Thymus (tissue), 11 donors: ENCODE measurements at regions not wholly inside any gene's neighbourhood (a gene's known extent, or its start where the extent isn't known, plus 50 kb on each side); places are given as distances from the start of the nearest gene placed in this dataset.

Experiments
- DNase-seq, 9 donors: peaks; one replicate each; pipeline ENCODE4 v3.0.0-alpha.2; 2013; ENCODE audit warnings: low spot score in 9 of 9, low read depth in 6 of 9, missing footprints in 1 of 9
- H3K27ac ChIP-seq, 2 donors: one replicate each; pipeline ENCODE4 v1.5.1; 2013; ENCODE audit warnings: control low read depth in 1 of 2, low read depth in 1 of 2, low read length in 1 of 2, mild to moderate bottlenecking in 1 of 2, moderate library complexity in 1 of 2
- H3K27me3 ChIP-seq, 2 donors: one replicate each; pipeline ENCODE4 v1.5.1; 2013; ENCODE audit warnings: low read length in 1 of 2; ENCODE audit not compliant: control insufficient read depth in 2 of 2, insufficient read depth in 1 of 2
- H3K36me3 ChIP-seq, 2 donors: one replicate each; pipeline ENCODE4 v1.5.1; 2013; ENCODE audit warnings: low read length in 1 of 2, mild to moderate bottlenecking in 1 of 2, moderate library complexity in 1 of 2; ENCODE audit not compliant: control insufficient read depth in 2 of 2, insufficient read depth in 2 of 2
- H3K4me1 ChIP-seq, 2 donors: one replicate each; pipeline ENCODE4 v1.5.1; 2013; ENCODE audit warnings: low read length in 2 of 2; ENCODE audit not compliant: control insufficient read depth in 2 of 2, insufficient read depth in 2 of 2
- H3K4me3 ChIP-seq, 2 donors: one replicate each; pipeline ENCODE4 v1.5.1; 2013; ENCODE audit warnings: low read length in 2 of 2, control low read depth in 1 of 2, mild to moderate bottlenecking in 1 of 2
- H3K9me3 ChIP-seq, 2 donors: one replicate each; pipeline ENCODE4 v1.5.1; 2013; ENCODE audit warnings: low read length in 1 of 2, mild to moderate bottlenecking in 1 of 2; ENCODE audit not compliant: control insufficient read depth in 2 of 2, insufficient read depth in 1 of 2
- WGBS: extraction: QIAGEN DNeasy Blood & Tissue Kit; methylation state at CpG from one replicate; pipeline ENCODE4 v1.1.7; 2013; 5-methylcytosine and 5-hydroxymethylcytosine counted together
- donor health status: healthy.

GRCh38 chr21:28152732-28153131 is 839.9 kb downstream of the LTN1 start:
- H3K9me3 ChIP-seq, result no peaks in the 10 kb centered on the region
- H3K27ac ChIP-seq, result no peak overlapping the region
- no peaks in the 10 kb centered on the region for H3K36me3 ChIP-seq
- 87% methylated on average over 1 of the region's 1 CpG for WGBS
- H3K4me1 ChIP-seq, result no peaks in the 10 kb centered on the region
- H3K27me3 ChIP-seq, result no peaks in the 10 kb centered on the region
- no peak for DNase-seq
- no peak overlapping the region for H3K4me3 ChIP-seq

- Histone ChIP-seq H3K27ac (no peak overlapping the region), H3K36me3 (no peaks in the 10 kb centered on the region), H3K4me3 (no peak overlapping the region), H3K27me3 (no peaks in the 10 kb centered on the region), H3K4me1 (no peaks in the 10 kb centered on the region), H3K9me3 (no peaks in the 10 kb centered on the region)
- WGBS, result 83% methylated on average over 2 of the region's 2 CpGs
- no peak for DNase-seq
These were observed 840.9 kb downstream of the LTN1 start for GRCh38 chr21:28151758-28152157.

- H3K27me3 ChIP-seq, result no peaks in the 10 kb centered on the region
- no peak for DNase-seq
- 95% methylated on average over 2 of the region's 2 CpGs for WGBS
- H3K9me3 ChIP-seq, result no peaks in the 10 kb centered on the region
- H3K4me1 ChIP-seq, result no peaks in the 10 kb centered on the region
- no peak overlapping the region for H3K27ac ChIP-seq
- H3K36me3 ChIP-seq, result no peaks in the 10 kb centered on the region
- H3K4me3 ChIP-seq, result no peak overlapping the region
These were observed 841.9 kb downstream of the LTN1 start for GRCh38 chr21:28150778-28151177.

- H3K27ac ChIP-seq, result no peak overlapping the region
- no peaks in the 10 kb centered on the region for H3K27me3 ChIP-seq
- H3K4me1 ChIP-seq, result no peaks in the 10 kb centered on the region
- no peak overlapping the region for H3K4me3 ChIP-seq
- DNase-seq, result no peak
- H3K36me3 ChIP-seq, result no peaks in the 10 kb centered on the region
- H3K9me3 ChIP-seq, result no peaks in the 10 kb centered on the region
- WGBS, result 88% methylated on average over 4 of the region's 4 CpGs
These were observed 844.1 kb downstream of the LTN1 start for GRCh38 chr21:28148400-28149064.

GRCh38 chr21:28144653-28145052 is 848.0 kb downstream of the LTN1 start:
- no peaks in the 10 kb centered on the region for H3K9me3 ChIP-seq
- DNase-seq, result no peak
- H3K4me3 ChIP-seq, result no peak overlapping the region
- no peaks in the 10 kb centered on the region for H3K36me3 ChIP-seq
- WGBS, result 94% methylated on average over 4 of the region's 4 CpGs
- H3K27me3 ChIP-seq, result no peaks in the 10 kb centered on the region
- no peaks in the 10 kb centered on the region for H3K4me1 ChIP-seq
- H3K27ac ChIP-seq, result no peak overlapping the region

- DNase-seq, result no peak
- Histone ChIP-seq H3K27me3 (no peaks in the 10 kb centered on the region), H3K4me1 (no peaks in the 10 kb centered on the region), H3K9me3 (no peaks in the 10 kb centered on the region), H3K4me3 (no peak overlapping the region), H3K36me3 (no peaks in the 10 kb centered on the region), H3K27ac (no peak overlapping the region)
These were observed 848.6 kb downstream of the LTN1 start for GRCh38 chr21:28144089-28144488.

- Histone ChIP-seq H3K27me3 (no peaks in the 10 kb centered on the region), H3K9me3 (no peaks in the 10 kb centered on the region), H3K36me3 (no peaks in the 10 kb centered on the region), H3K4me3 (no peak overlapping the region), H3K27ac (no peak overlapping the region), H3K4me1 (no peaks in the 10 kb centered on the region)
- DNase-seq, result no peak
These were observed 850.0 kb downstream of the LTN1 start for GRCh38 chr21:28142697-28143096.

- no peak overlapping the region for H3K27ac ChIP-seq
- DNase-seq, result no peak
- WGBS, result 99% methylated on average over 2 of the region's 2 CpGs
- no peak overlapping the region for H3K4me3 ChIP-seq
- no peaks in the 10 kb centered on the region for H3K27me3 ChIP-seq
- no peaks in the 10 kb centered on the region for H3K4me1 ChIP-seq
- no peaks in the 10 kb centered on the region for H3K36me3 ChIP-seq
- no peaks in the 10 kb centered on the region for H3K9me3 ChIP-seq
These were observed 854.4 kb downstream of the LTN1 start for GRCh38 chr21:28138272-28138671.

- Histone ChIP-seq H3K27ac (no peak overlapping the region), H3K4me1 (no peaks in the 10 kb centered on the region), H3K36me3 (no peaks in the 10 kb centered on the region), H3K9me3 (no peaks in the 10 kb centered on the region), H3K4me3 (no peak overlapping the region), H3K27me3 (no peaks in the 10 kb centered on the region)
- WGBS, result 75% methylated on average over 3 of the region's 3 CpGs
- DNase-seq, result no peak
These were observed 855.9 kb downstream of the LTN1 start for GRCh38 chr21:28136656-28137255.
